H1 (cell line): ENCODE measurements at regions not wholly inside any gene's neighbourhood (a gene's known extent, or its start where the extent isn't known, plus 50 kb on each side); places are given as distances from the start of the nearest gene placed in this dataset.

Experiments
- CEBPB ChIP-seq: IDR thresholded peaks from 2 replicates; pipeline ENCODE4 v1.6.1; 2012; ENCODE audit warnings: low read depth, low read length
- CREB1 ChIP-seq: IDR thresholded peaks from 2 replicates; pipeline ENCODE4 v1.6.1; 2012; ENCODE audit warnings: inconsistent platforms
- HDAC2 ChIP-seq, 2 experiments: fragments of 300-600 bp in 1 of 2; sonication (generic) in 1 of 2; IDR thresholded peaks; 2 replicates each; pipeline ENCODE4 v1.6.1; 2011 to 2012; ENCODE audit warnings: low read depth in 2 of 2, low read length in 2 of 2, mild to moderate bottlenecking in 2 of 2, moderate library complexity in 2 of 2, borderline replicate concordance in 1 of 2, inconsistent platforms in 1 of 2
- POLR2AphosphoS5 ChIP-seq: IDR thresholded peaks from 2 replicates; pipeline ENCODE4 v1.6.1; 2011; ENCODE audit warnings: low read depth, low read length
- RBBP5 ChIP-seq: IDR thresholded peaks from 2 replicates; pipeline ENCODE4 v1.7.1; 2012; ENCODE audit warnings: low read depth, mild to moderate bottlenecking, inconsistent platforms, low read length, moderate library complexity, borderline replicate concordance
- SP4 ChIP-seq: IDR thresholded peaks from 2 replicates; pipeline ENCODE4 v1.6.1; 2012; ENCODE audit warnings: low read length, inconsistent platforms
- TEAD4 ChIP-seq: IDR thresholded peaks from 2 replicates; pipeline ENCODE4 v1.6.1; 2012; ENCODE audit warnings: low read depth, low read length, inconsistent platforms, mixed read lengths
- YY1 ChIP-seq: IDR thresholded peaks from 2 replicates; pipeline ENCODE4 v1.6.1; 2011; ENCODE audit warnings: low read depth, mild to moderate bottlenecking, low read length
- TF ChIP-seq, protein P1 (sequence below), 3 experiments: IDR thresholded peaks; 1 replicate in 2 of 3; 2 replicates in 1 of 3; pipeline versions ENCODE4 v1.5.1 to v1.6.1; 2011; ENCODE audit warnings: low read length in 3 of 3, mild to moderate bottlenecking in 3 of 3, inconsistent platforms in 2 of 3, low read depth in 1 of 3, moderate library complexity in 1 of 3; ENCODE audit not compliant: insufficient read depth in 1 of 3; ENCODE audit errors: control extremely low read depth in 1 of 3

DNA sequence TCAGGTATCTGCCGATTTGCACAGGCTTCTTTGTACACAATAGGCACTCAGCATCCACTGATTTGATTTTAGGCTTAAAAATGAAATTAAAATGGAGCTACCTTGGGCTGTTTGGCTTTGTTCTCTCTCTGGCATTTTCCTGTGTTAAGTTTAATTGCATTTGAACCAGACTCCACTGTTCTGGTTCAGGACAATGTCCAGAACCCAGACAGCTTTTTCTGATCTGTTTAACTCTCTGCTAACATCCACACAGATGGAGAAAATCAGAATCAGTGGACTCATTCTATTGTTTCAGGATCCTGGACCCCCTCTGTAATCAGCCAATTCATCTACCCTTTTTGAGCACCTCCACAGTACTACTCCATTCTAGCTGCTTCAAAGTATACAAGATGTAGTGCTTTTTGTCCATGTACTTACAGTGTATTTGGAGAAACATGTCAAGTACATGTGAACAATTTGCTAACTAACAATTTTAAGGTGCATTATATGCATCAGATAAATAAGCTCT is 248.1 kb downstream of the PTBP2 start:
- TF ChIP-seq, protein P1, sequence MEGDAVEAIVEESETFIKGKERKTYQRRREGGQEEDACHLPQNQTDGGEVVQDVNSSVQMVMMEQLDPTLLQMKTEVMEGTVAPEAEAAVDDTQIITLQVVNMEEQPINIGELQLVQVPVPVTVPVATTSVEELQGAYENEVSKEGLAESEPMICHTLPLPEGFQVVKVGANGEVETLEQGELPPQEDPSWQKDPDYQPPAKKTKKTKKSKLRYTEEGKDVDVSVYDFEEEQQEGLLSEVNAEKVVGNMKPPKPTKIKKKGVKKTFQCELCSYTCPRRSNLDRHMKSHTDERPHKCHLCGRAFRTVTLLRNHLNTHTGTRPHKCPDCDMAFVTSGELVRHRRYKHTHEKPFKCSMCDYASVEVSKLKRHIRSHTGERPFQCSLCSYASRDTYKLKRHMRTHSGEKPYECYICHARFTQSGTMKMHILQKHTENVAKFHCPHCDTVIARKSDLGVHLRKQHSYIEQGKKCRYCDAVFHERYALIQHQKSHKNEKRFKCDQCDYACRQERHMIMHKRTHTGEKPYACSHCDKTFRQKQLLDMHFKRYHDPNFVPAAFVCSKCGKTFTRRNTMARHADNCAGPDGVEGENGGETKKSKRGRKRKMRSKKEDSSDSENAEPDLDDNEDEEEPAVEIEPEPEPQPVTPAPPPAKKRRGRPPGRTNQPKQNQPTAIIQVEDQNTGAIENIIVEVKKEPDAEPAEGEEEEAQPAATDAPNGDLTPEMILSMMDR (IDR thresholded peaks at IDR 0.05; ENCODE audit: control extremely low read depth in 1 of 3, insufficient read depth in 1 of 3, low read depth in 1 of 3, low read length in 3 of 3): no peak
- TF ChIP-seq CREB1 (no peak), CEBPB (no peak), HDAC2 (IDR thresholded peaks at IDR 0.05; ENCODE audit: borderline replicate concordance in 1 of 2, low read depth in 2 of 2, low read length in 2 of 2) (no peak), POLR2AphosphoS5 (no peak), SP4 (no peak), TEAD4 (no peak), YY1 (no peak), RBBP5 (no peak)
